ENCODE measurements at regions not wholly inside any gene's neighbourhood (a gene's known extent, or its start where the extent isn't known, plus 50 kb on each side); places are given as distances from the start of the nearest gene placed in this dataset.

GRCh38 chr3:70558956-70559355, 246.5 kb upstream of the MDFIC2 start:
- H3K36me3 Mint-ChIP-seq (ENCODE audit: low read depth): no peaks in the 10 kb centered on the region
- no peak overlapping the region for H3K4me3 Mint-ChIP-seq
- no peaks in the 10 kb centered on the region for H3K4me1 Mint-ChIP-seq
- DNase-seq: no peak
- no peak overlapping the region for H3K27ac Mint-ChIP-seq
- H3K9me3 Mint-ChIP-seq: no peaks in the 10 kb centered on the region
- no peaks in the 10 kb centered on the region for H3K27me3 Mint-ChIP-seq (ENCODE audit: low read depth, poor library complexity)
- no peak for TF ChIP-seq CTCF (IDR thresholded peaks at IDR 0.05)

GRCh38 chr3:70557976-70558375, 245.5 kb upstream of the MDFIC2 start:
- no peak for DNase-seq
- Mint-ChIP-seq H3K9me3 (no peaks in the 10 kb centered on the region), H3K27ac (no peak overlapping the region), H3K27me3 (ENCODE audit: low read depth, poor library complexity) (no peaks in the 10 kb centered on the region), H3K4me1 (no peaks in the 10 kb centered on the region), H3K36me3 (ENCODE audit: low read depth) (no peaks in the 10 kb centered on the region), H3K4me3 (no peak overlapping the region)
- no peak for TF ChIP-seq CTCF (IDR thresholded peaks at IDR 0.05)

- no peak overlapping the region for H3K27ac Mint-ChIP-seq
- no peaks in the 10 kb centered on the region for H3K4me1 Mint-ChIP-seq
- H3K36me3 Mint-ChIP-seq (ENCODE audit: low read depth): no peaks in the 10 kb centered on the region
- H3K9me3 Mint-ChIP-seq: peaks cover 8% of the 10 kb centered on the region
- H3K4me3 Mint-ChIP-seq: no peak overlapping the region
- H3K27me3 Mint-ChIP-seq (ENCODE audit: low read depth, poor library complexity): no peaks in the 10 kb centered on the region
- no peak for DNase-seq
- TF ChIP-seq CTCF (IDR thresholded peaks at IDR 0.05): no peak
Observed at GRCh38 chr3:70556056-70556455, 243.6 kb upstream of the MDFIC2 start.

- no peak overlapping the region for H3K4me3 Mint-ChIP-seq
- TF ChIP-seq CTCF (IDR thresholded peaks at IDR 0.05): no peak
- no peaks in the 10 kb centered on the region for H3K4me1 Mint-ChIP-seq
- peaks cover 8% of the 10 kb centered on the region for H3K9me3 Mint-ChIP-seq
- H3K36me3 Mint-ChIP-seq (ENCODE audit: low read depth): no peaks in the 10 kb centered on the region
- no peaks in the 10 kb centered on the region for H3K27me3 Mint-ChIP-seq (ENCODE audit: low read depth, poor library complexity)
- DNase-seq: no peak
- H3K27ac Mint-ChIP-seq: no peak overlapping the region
Observed at GRCh38 chr3:70554170-70554569, 241.7 kb upstream of the MDFIC2 start.

- TF ChIP-seq CTCF (IDR thresholded peaks at IDR 0.05): peak; percentile 57
- peak; percentile 69 for DNase-seq
- no peak overlapping the region for H3K27ac Mint-ChIP-seq
- peaks cover 8% of the 10 kb centered on the region for H3K9me3 Mint-ChIP-seq
- no peaks in the 10 kb centered on the region for H3K27me3 Mint-ChIP-seq (ENCODE audit: low read depth, poor library complexity)
- H3K36me3 Mint-ChIP-seq (ENCODE audit: low read depth): no peaks in the 10 kb centered on the region
- no peaks in the 10 kb centered on the region for H3K4me1 Mint-ChIP-seq
- no peak overlapping the region for H3K4me3 Mint-ChIP-seq
Observed at GRCh38 chr3:70550723-70551319, 238.4 kb upstream of the MDFIC2 start.

GRCh38 chr3:70546679-70547078, 234.2 kb upstream of the MDFIC2 start:
- H3K27me3 Mint-ChIP-seq (ENCODE audit: low read depth, poor library complexity): peaks cover 3% of the 10 kb centered on the region
- H3K27ac Mint-ChIP-seq: no peak overlapping the region
- no peak for DNase-seq
- no peaks in the 10 kb centered on the region for H3K4me1 Mint-ChIP-seq
- peaks cover 3% of the 10 kb centered on the region for H3K9me3 Mint-ChIP-seq
- no peaks in the 10 kb centered on the region for H3K36me3 Mint-ChIP-seq (ENCODE audit: low read depth)
- H3K4me3 Mint-ChIP-seq: no peak overlapping the region
- no peak for TF ChIP-seq CTCF (IDR thresholded peaks at IDR 0.05)
